ENCODE measurements at regions not wholly inside any gene's neighbourhood (a gene's known extent, or its start where the extent isn't known, plus 50 kb on each side); places are given as distances from the start of the nearest gene placed in this dataset.

DNA sequence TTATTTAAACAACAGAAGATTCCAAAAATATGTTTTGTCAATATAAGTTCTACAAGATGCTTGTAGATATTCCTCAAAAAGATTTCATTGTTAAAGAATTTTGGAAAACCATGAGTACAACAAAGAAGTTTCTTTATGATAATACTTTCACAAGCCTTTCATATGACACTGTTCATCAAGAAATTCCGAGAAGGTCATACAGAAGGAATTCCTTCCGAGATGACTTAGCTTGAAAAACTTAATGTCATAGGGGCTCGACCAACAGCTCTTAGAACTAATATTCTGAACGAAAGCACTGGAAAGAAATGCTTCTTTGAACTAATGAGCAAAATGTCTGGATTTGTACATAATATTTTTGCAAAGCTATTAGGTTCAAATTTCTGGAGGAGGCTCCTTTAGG is 403.4 kb downstream of the KLF5 start:
- H3K4me1 ChIP-seq (ENCODE audit: control insufficient read depth in 1 of 2, insufficient read depth in 2 of 2, low read length in 2 of 2) = no peaks in the 10 kb centered on the region
- peaks cover 0 to 2% (median 0%) of the 10 kb centered on the region in 3 donors for H3K27me3 Mint-ChIP-seq (ENCODE audit: low read depth in 3 of 3)
- H3K27me3 ChIP-seq (ENCODE audit: control insufficient read depth in 2 of 2, insufficient read depth in 2 of 2, low read length in 2 of 2) = no peaks in the 10 kb centered on the region
- no peak overlapping the region for H3K4me2 ChIP-seq (replicated peaks; ENCODE audit: extremely low read depth, low read length, poor library complexity, severe bottlenecking)
- 100% methylated on average over 1 of the region's 4 CpGs for WGBS (ENCODE audit: insufficient coverage)
- H3K36me3 ChIP-seq (replicated peaks in 1 of 2; ENCODE audit: control insufficient read depth in 1 of 2, insufficient read depth in 2 of 2, low read length in 2 of 2) = no peaks in the 10 kb centered on the region
- H3K79me2 ChIP-seq (ENCODE audit: insufficient read depth, low read length) = no peaks in the 10 kb centered on the region
- no peaks in the 10 kb centered on the region for H3K4me1 Mint-ChIP-seq
- H3K36me3 Mint-ChIP-seq = no peaks in the 10 kb centered on the region
- no peak overlapping the region for H3K27ac ChIP-seq (ENCODE audit: low read depth in 1 of 2, low read length in 2 of 2)
- peaks cover 0 to 11% of the 10 kb centered on the region in 2 donors for H3K9me3 ChIP-seq (replicated peaks in 1 of 2; ENCODE audit: control insufficient read depth in 1 of 2, insufficient read depth in 1 of 2, low read length in 2 of 2)
- peaks cover 3 to 26% (median 15%) of the 10 kb centered on the region in 7 donors for H3K9me3 Mint-ChIP-seq
- no peak overlapping the region for H2AFZ ChIP-seq (ENCODE audit: insufficient read depth, low read depth, low read length, poor library complexity, severe bottlenecking)
- H3K9ac ChIP-seq (ENCODE audit: insufficient read depth, low read length, poor library complexity, severe bottlenecking) = no peak overlapping the region
- H4K20me1 ChIP-seq (ENCODE audit: insufficient read depth, low read length) = no peaks in the 10 kb centered on the region
- DNase-seq = no peak
- H3K4me3 ChIP-seq (replicated peaks in 1 of 3; ENCODE audit: low read depth in 2 of 3, low read length in 3 of 3) = no peak overlapping the region
- intact Hi-C loops (cut with micrococcal nuclease) = no loop called here
- H3K4me3 Mint-ChIP-seq = no peak overlapping the region
- TF ChIP-seq, protein P1, sequence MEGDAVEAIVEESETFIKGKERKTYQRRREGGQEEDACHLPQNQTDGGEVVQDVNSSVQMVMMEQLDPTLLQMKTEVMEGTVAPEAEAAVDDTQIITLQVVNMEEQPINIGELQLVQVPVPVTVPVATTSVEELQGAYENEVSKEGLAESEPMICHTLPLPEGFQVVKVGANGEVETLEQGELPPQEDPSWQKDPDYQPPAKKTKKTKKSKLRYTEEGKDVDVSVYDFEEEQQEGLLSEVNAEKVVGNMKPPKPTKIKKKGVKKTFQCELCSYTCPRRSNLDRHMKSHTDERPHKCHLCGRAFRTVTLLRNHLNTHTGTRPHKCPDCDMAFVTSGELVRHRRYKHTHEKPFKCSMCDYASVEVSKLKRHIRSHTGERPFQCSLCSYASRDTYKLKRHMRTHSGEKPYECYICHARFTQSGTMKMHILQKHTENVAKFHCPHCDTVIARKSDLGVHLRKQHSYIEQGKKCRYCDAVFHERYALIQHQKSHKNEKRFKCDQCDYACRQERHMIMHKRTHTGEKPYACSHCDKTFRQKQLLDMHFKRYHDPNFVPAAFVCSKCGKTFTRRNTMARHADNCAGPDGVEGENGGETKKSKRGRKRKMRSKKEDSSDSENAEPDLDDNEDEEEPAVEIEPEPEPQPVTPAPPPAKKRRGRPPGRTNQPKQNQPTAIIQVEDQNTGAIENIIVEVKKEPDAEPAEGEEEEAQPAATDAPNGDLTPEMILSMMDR (IDR thresholded peaks at IDR 0.05) = no peak
- H3K27ac Mint-ChIP-seq = no peak overlapping the region

DNA sequence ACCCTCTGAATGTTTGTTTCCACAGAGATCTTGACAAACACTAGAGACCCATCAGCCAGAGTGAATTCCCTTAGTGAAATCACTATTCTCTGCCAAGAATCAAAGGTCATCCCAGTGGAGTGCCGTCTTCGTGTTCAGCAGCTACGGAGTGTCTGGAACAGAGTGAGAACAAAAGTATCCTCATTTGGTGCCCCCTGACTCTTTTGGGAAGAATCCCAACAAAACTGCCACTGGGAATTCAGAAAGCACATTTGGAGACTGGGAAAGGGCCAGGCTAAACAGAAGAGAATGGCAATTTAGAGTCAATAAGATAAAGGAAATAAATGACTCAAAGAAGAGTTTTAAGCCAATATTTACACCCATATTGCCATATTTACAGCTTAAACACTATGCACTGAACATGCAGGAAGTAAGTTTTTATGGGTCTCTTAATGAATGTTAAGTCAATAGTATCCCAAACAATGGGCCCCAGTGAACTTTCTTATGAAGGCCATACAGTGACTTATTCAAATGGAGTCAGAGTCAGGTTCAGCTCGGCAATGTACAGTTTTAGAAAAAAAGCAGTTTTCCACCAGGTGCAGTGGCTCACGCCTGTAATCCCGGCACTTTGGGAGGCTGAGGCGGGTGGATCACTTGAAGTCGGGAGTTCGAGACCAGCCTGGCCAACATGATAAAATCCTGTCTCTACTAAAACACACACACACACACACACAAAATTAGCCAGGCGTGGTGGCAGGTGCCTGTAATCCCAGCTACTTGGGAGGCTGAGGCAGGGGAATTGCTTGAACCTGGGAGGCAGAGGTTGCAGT is 392.6 kb downstream of the KLF5 start:
- DNase-seq = no peak
- Mint-ChIP-seq H3K27me3 (ENCODE audit: low read depth in 3 of 3) (no peaks in the 10 kb centered on the region), H3K9me3 (peaks cover 5 to 12% (median 7%) of the 10 kb centered on the region in 7 donors), H3K27ac (peak overlapping the region in 1 of 7 donors; percentile 11), H3K4me3 (no peak overlapping the region), H3K36me3 (no peaks in the 10 kb centered on the region), H3K4me1 (no peaks in the 10 kb centered on the region)
- peaks cover 0 to under 1% of the 10 kb centered on the region in 2 donors for H3K9me3 ChIP-seq (replicated peaks in 1 of 2; ENCODE audit: control insufficient read depth in 1 of 2, insufficient read depth in 1 of 2, low read length in 2 of 2)
- H3K4me1 ChIP-seq (ENCODE audit: control insufficient read depth in 1 of 2, insufficient read depth in 2 of 2, low read length in 2 of 2) = no peaks in the 10 kb centered on the region
- no peak overlapping the region for H3K4me3 ChIP-seq (replicated peaks in 1 of 3; ENCODE audit: low read depth in 2 of 3, low read length in 3 of 3)
- TF ChIP-seq, protein P1 (IDR thresholded peaks at IDR 0.05) = no peak
- no peaks in the 10 kb centered on the region for H3K36me3 ChIP-seq (replicated peaks in 1 of 2; ENCODE audit: control insufficient read depth in 1 of 2, insufficient read depth in 2 of 2, low read length in 2 of 2)
- H3K4me2 ChIP-seq (replicated peaks; ENCODE audit: extremely low read depth, low read length, poor library complexity, severe bottlenecking) = no peak overlapping the region
- 91% methylated on average over 6 of the region's 10 CpGs for WGBS (ENCODE audit: insufficient coverage)
- no peaks in the 10 kb centered on the region for H3K79me2 ChIP-seq (ENCODE audit: insufficient read depth, low read length)
- intact Hi-C loops (cut with micrococcal nuclease) = no loop called here
- H3K27me3 ChIP-seq (ENCODE audit: control insufficient read depth in 2 of 2, insufficient read depth in 2 of 2, low read length in 2 of 2) = no peaks in the 10 kb centered on the region
- no peaks in the 10 kb centered on the region for H4K20me1 ChIP-seq (ENCODE audit: insufficient read depth, low read length)
- no peak overlapping the region for H3K27ac ChIP-seq (ENCODE audit: low read depth in 1 of 2, low read length in 2 of 2)
- H3K9ac ChIP-seq (ENCODE audit: insufficient read depth, low read length, poor library complexity, severe bottlenecking) = no peak overlapping the region
- H2AFZ ChIP-seq (ENCODE audit: insufficient read depth, low read depth, low read length, poor library complexity, severe bottlenecking) = no peak overlapping the region

Measured in CD14-positive monocyte (primary cell).